ENCODE measurements at regions not wholly inside any gene's neighbourhood (a gene's known extent, or its start where the extent isn't known, plus 50 kb on each side); places are given as distances from the start of the nearest gene placed in this dataset.

- ChIA-PET POLR2A (no interaction called here), CTCF (no interaction called here)
- Histone ChIP-seq H3K4me1 (no peaks in the 10 kb centered on the region), H3K4me3 (no peak overlapping the region), H3K4me2 (no peak overlapping the region), H3K27ac (no peak overlapping the region), H3K9me3 (no peaks in the 10 kb centered on the region)
- WGBS (ENCODE audit: missing lambda C conversion rate): 49% methylated on average over 15 of the region's 15 CpGs
- TF ChIP-seq FOSB (CRISPR knock-in tag; IDR thresholded peaks at IDR 0.05): no peak
- TF ChIP-seq TP53 (CRISPR knock-in tag; IDR thresholded peaks at IDR 0.05): no peak
- FAIRE-seq (no peak), DNase-seq (ENCODE audit: low read depth in 1 of 2, low spot score in 1 of 2) (no peak), ATAC-seq (no peak)
These were observed 58.3 kb upstream of the FAM20C start for GRCh38 chr7:134029-134428.

GRCh38 chr7:134561-135256, 57.7 kb upstream of the FAM20C start:
- FAIRE-seq: no peak
- ChIA-PET POLR2A (no interaction called here), CTCF (interaction anchor here (0.6 kb wide), 1 partner anchor 13 kb away, joined by 3 read pairs; no protein-coding TSS in a partner anchor)
- DNase-seq (ENCODE audit: low read depth in 1 of 2, low spot score in 1 of 2): no peak
- no peak for ATAC-seq
- TF ChIP-seq NFE2L2 (conservative IDR thresholded peaks at IDR 0.05; ENCODE audit: low read length): no peak
- TF ChIP-seq PHF8 (IDR thresholded peaks at IDR 0.05; ENCODE audit: borderline replicate concordance, low read depth): no peak
- no peak for TF ChIP-seq RAD21 (conservative IDR thresholded peaks at IDR 0.05 in 1 of 2, IDR thresholded peaks at IDR 0.05 in 1 of 2)
- no peak for TF ChIP-seq JUNB (IDR thresholded peaks at IDR 0.05)
- TF ChIP-seq HMGXB4 (CRISPR knock-in tag; IDR thresholded peaks at IDR 0.05; ENCODE audit: borderline replicate concordance): no peak
- no peak for TF ChIP-seq EHMT2 (IDR thresholded peaks at IDR 0.05; ENCODE audit: low read depth)
- no peak for TF ChIP-seq ZSCAN20 (CRISPR knock-in tag; IDR thresholded peaks at IDR 0.05)
- no peak for TF ChIP-seq HDAC2 (IDR thresholded peaks at IDR 0.05)
- TF ChIP-seq CBX2 (IDR thresholded peaks at IDR 0.05; ENCODE audit: borderline replicate concordance, low read depth): no peak
- no peak for TF ChIP-seq CHD2 (IDR thresholded peaks at IDR 0.05; ENCODE audit: low read length, partially characterized antibody)
- TF ChIP-seq FOSL2 (IDR thresholded peaks at IDR 0.05): no peak
- TF ChIP-seq FOSL2 (CRISPR knock-in tag; IDR thresholded peaks at IDR 0.05): no peak
- TF ChIP-seq E2F6 (IDR thresholded peaks at IDR 0.05; ENCODE audit: borderline replicate concordance, low read depth): no peak
- TF ChIP-seq USF2 (IDR thresholded peaks at IDR 0.05): no peak
- TF ChIP-seq HES2 (IDR thresholded peaks at IDR 0.05): no peak
- no peak for TF ChIP-seq ZC3H11A (IDR thresholded peaks at IDR 0.05)
- no peak for TF ChIP-seq SREBF2 (IDR thresholded peaks at IDR 0.05)
- Histone ChIP-seq H3K4me2 (no peak overlapping the region), H3K27ac (no peak overlapping the region), H3K4me1 (no peaks in the 10 kb centered on the region), H3K9me3 (no peaks in the 10 kb centered on the region), H3K4me3 (no peak overlapping the region)
- WGBS (ENCODE audit: missing lambda C conversion rate): 53% methylated on average over 21 of the region's 21 CpGs

- 72% methylated on average over 4 of the region's 7 CpGs for whole genome bisulfite sequencing (ENCODE audit: missing lambda C conversion rate)
- no peak for DNase-seq (ENCODE audit: low read depth in 1 of 2, low spot score in 1 of 2)
- CTCF ChIA-PET: interaction anchor here (0.6 kb wide), 1 partner anchor 12 kb away, joined by 3 read pairs; no protein-coding TSS in a partner anchor
- Histone ChIP-seq H3K4me1 (no peaks in the 10 kb centered on the region), H3K4me3 (no peak overlapping the region), H3K9me3 (no peaks in the 10 kb centered on the region), H3K27ac (no peak overlapping the region), H3K4me2 (no peak overlapping the region)
- FAIRE-seq: no peak
- TF ChIP-seq MAZ (IDR thresholded peaks at IDR 0.05; ENCODE audit: borderline replicate concordance, low read depth, low read length) (no peak), RCOR1 (IDR thresholded peaks at IDR 0.05; ENCODE audit: low read depth, low read length) (no peak), NR3C1 (IDR thresholded peaks at IDR 0.05) (no peak), HMGXB4 (CRISPR knock-in tag; IDR thresholded peaks at IDR 0.05; ENCODE audit: borderline replicate concordance) (no peak), RNF2 (IDR thresholded peaks at IDR 0.05; ENCODE audit: borderline replicate concordance, low read depth) (no peak), HEYL (CRISPR knock-in tag; IDR thresholded peaks at IDR 0.05) (no peak), SREBF2 (IDR thresholded peaks at IDR 0.05) (no peak), CHD2 (IDR thresholded peaks at IDR 0.05; ENCODE audit: low read length, partially characterized antibody) (no peak)
- POLR2A ChIA-PET: interaction anchor here (0.7 kb wide), 1 partner anchor 14 kb away, joined by 3 read pairs; no protein-coding TSS in a partner anchor
- no peak for ATAC-seq
These were observed 57.1 kb upstream of the FAM20C start for GRCh38 chr7:135257-135653.
